HG03469 (cell line): ENCODE measurements at regions not wholly inside any gene's neighbourhood (a gene's known extent, or its start where the extent isn't known, plus 50 kb on each side); places are given as distances from the start of the nearest gene placed in this dataset.

ENCODE experiments used
- ATAC-seq: cut with Tn5 transposase; IDR thresholded peaks from one replicate; pipeline ENCODE4 v1.9.1; 2021; ENCODE audit warnings: mild to moderate bottlenecking, moderate library complexity, moderate number of reproducible peaks; ENCODE audit not compliant: unreplicated experiment

- ATAC-seq = no peak
Measured at GRCh38 chr12:42774238-42774637, 184.7 kb upstream of the PRICKLE1 start.

- ATAC-seq = no peak
Measured at GRCh38 chr12:42770261-42770660, 180.7 kb upstream of the PRICKLE1 start.

- no peak for ATAC-seq
Measured at GRCh38 chr12:42769455-42769854, 179.9 kb upstream of the PRICKLE1 start.

GRCh38 chr12:42767998-42768397 is 178.5 kb upstream of the PRICKLE1 start:
- ATAC-seq = no peak

GRCh38 chr12:42767326-42767954 is 177.9 kb upstream of the PRICKLE1 start:
- ATAC-seq = no peak

- no peak for ATAC-seq
Measured at GRCh38 chr12:42766754-42767153, 177.2 kb upstream of the PRICKLE1 start.

GRCh38 chr12:42766026-42766425 is 176.5 kb upstream of the PRICKLE1 start:
- no peak for ATAC-seq

GRCh38 chr12:42763682-42764081 is 174.1 kb upstream of the PRICKLE1 start:
- ATAC-seq = no peak

GRCh38 chr12:42762395-42762925 is 172.9 kb upstream of the PRICKLE1 start:
- ATAC-seq = no peak

- no peak for ATAC-seq
Measured at GRCh38 chr12:42761601-42762350, 172.2 kb upstream of the PRICKLE1 start.

GRCh38 chr12:42761086-42761485 is 171.5 kb upstream of the PRICKLE1 start:
- no peak for ATAC-seq

- no peak for ATAC-seq
Measured at GRCh38 chr12:42760550-42760949, 171.0 kb upstream of the PRICKLE1 start.

GRCh38 chr12:42759622-42760273 is 170.2 kb upstream of the PRICKLE1 start:
- ATAC-seq = no peak

- ATAC-seq = no peak
Measured at GRCh38 chr12:42758806-42759205, 169.3 kb upstream of the PRICKLE1 start.

GRCh38 chr12:42757624-42758119 is 168.1 kb upstream of the PRICKLE1 start:
- ATAC-seq = no peak

GRCh38 chr12:42756841-42757623 is 167.5 kb upstream of the PRICKLE1 start:
- no peak for ATAC-seq

GRCh38 chr12:42750356-42750755 is 160.8 kb upstream of the PRICKLE1 start:
- no peak for ATAC-seq

GRCh38 chr12:42749239-42749638 is 159.7 kb upstream of the PRICKLE1 start:
- no peak for ATAC-seq

GRCh38 chr12:42744539-42745182 is 155.1 kb upstream of the PRICKLE1 start:
- ATAC-seq = no peak

GRCh38 chr12:42742716-42743115 is 153.2 kb upstream of the PRICKLE1 start:
- no peak for ATAC-seq
